Panc1 (cell line): ENCODE measurements at regions not wholly inside any gene's neighbourhood (a gene's known extent, or its start where the extent isn't known, plus 50 kb on each side); places are given as distances from the start of the nearest gene placed in this dataset.

ENCODE experiments used
- CTCF ChIP-seq: fragments of 450-650 bp; IDR thresholded peaks from 2 replicates; pipeline ENCODE4 v1.5.1; 2017; ENCODE audit warnings: mild to moderate bottlenecking
- POLR2AphosphoS5 ChIP-seq: IDR thresholded peaks from 2 replicates; pipeline ENCODE4 v1.6.1; 2012; ENCODE audit warnings: mild to moderate bottlenecking, low read depth, low read length, moderate library complexity
- REST ChIP-seq, 2 experiments: IDR thresholded peaks; 2 replicates each; pipeline ENCODE4 v1.6.1; 2011 to 2012; ENCODE audit warnings: low read depth in 2 of 2, control low read depth in 1 of 2, low read length in 1 of 2, mild to moderate bottlenecking in 1 of 2, moderate library complexity in 1 of 2; ENCODE audit not compliant: insufficient read depth in 1 of 2
- TCF7L2 ChIP-seq: IDR thresholded peaks from 2 replicates; pipeline ENCODE4 v1.6.1; 2011; ENCODE audit warnings: mild to moderate bottlenecking, low read depth, low read length, inconsistent platforms

GRCh38 chr2:239747771-239748170, 277.4 kb downstream of the NDUFA10 start:
- TF ChIP-seq CTCF (no peak), REST (IDR thresholded peaks at IDR 0.05; ENCODE audit: insufficient read depth in 1 of 2, low read depth in 2 of 2, low read length in 1 of 2) (no peak), POLR2AphosphoS5 (no peak), TCF7L2 (no peak)
